ENCODE measurements at regions not wholly inside any gene's neighbourhood (a gene's known extent, or its start where the extent isn't known, plus 50 kb on each side); places are given as distances from the start of the nearest gene placed in this dataset.

- Histone ChIP-seq H3K79me2 (ENCODE audit: low read depth) (no peaks in the 10 kb centered on the region), H3K4me2 (no peak overlapping the region), H3K4me1 (replicated peaks; ENCODE audit: insufficient read depth) (no peaks in the 10 kb centered on the region), H3F3A (ENCODE audit: insufficient read depth, low read depth) (no peaks in the 10 kb centered on the region), H3K9me3 (ENCODE audit: insufficient read depth, low read depth) (no peaks in the 10 kb centered on the region), H3K27me3 (ENCODE audit: insufficient read depth, low read depth) (peaks cover 8% of the 10 kb centered on the region; the same call in 1 of the 2 replicates), H4K20me1 (ENCODE audit: insufficient read depth) (no peaks in the 10 kb centered on the region), H3K4me3 (no peak overlapping the region), H2AFZ (no peak overlapping the region), H3K27ac (no peak overlapping the region), H3K36me3 (ENCODE audit: low read depth) (no peaks in the 10 kb centered on the region), H3K9me2 (ENCODE audit: insufficient read depth) (no peaks in the 10 kb centered on the region)
- intact Hi-C loops (cut with micrococcal nuclease; ENCODE audit: unreplicated experiment) = no loop called here
- no TSS peak for BruUV-seq (replicated peaks)
- TF ChIP-seq EZH2 (IDR thresholded peaks at IDR 0.05; ENCODE audit: low read depth) (no peak), CTCF (conservative IDR thresholded peaks at IDR 0.05) (no peak)
- ChIA-PET POLR2A (ENCODE audit: unreplicated experiment) (no interaction called here), CTCF (no interaction called here)
- DNase-seq = no peak
Measured at GRCh38 chr19:27851543-27852060, 1361.3 kb downstream of the UQCRFS1 start.

GRCh38 chr19:27851002-27851481 lies 1361.9 kb downstream of the UQCRFS1 start:
- no TSS peak for BruUV-seq (replicated peaks)

GRCh38 chr19:27846944-27847343 lies 1366.0 kb downstream of the UQCRFS1 start:
- H3K79me2 ChIP-seq (ENCODE audit: low read depth) = no peaks in the 10 kb centered on the region
- TF ChIP-seq CTCF (conservative IDR thresholded peaks at IDR 0.05) (no peak), EZH2 (IDR thresholded peaks at IDR 0.05; ENCODE audit: low read depth) (no peak)
- no peak overlapping the region for H3K27ac ChIP-seq
- no peaks in the 10 kb centered on the region for H3K36me3 ChIP-seq (ENCODE audit: low read depth)
- intact Hi-C loops (cut with micrococcal nuclease; ENCODE audit: unreplicated experiment) = no loop called here
- ChIA-PET POLR2A (ENCODE audit: unreplicated experiment) (no interaction called here), CTCF (no interaction called here)
- no peaks in the 10 kb centered on the region for H3F3A ChIP-seq (ENCODE audit: insufficient read depth, low read depth)
- H3K9me3 ChIP-seq (ENCODE audit: insufficient read depth, low read depth) = no peaks in the 10 kb centered on the region
- no TSS peak for BruUV-seq (replicated peaks)
- H3K9me2 ChIP-seq (ENCODE audit: insufficient read depth) = no peaks in the 10 kb centered on the region
- no peaks in the 10 kb centered on the region for H4K20me1 ChIP-seq (ENCODE audit: insufficient read depth)
- H3K4me1 ChIP-seq (replicated peaks; ENCODE audit: insufficient read depth) = no peaks in the 10 kb centered on the region
- no peak overlapping the region for H3K4me3 ChIP-seq
- H2AFZ ChIP-seq = no peak overlapping the region
- H3K4me2 ChIP-seq = no peak overlapping the region
- DNase-seq = no peak
- H3K27me3 ChIP-seq (ENCODE audit: insufficient read depth, low read depth) = peaks cover 14% of the 10 kb centered on the region; the same call in 1 of the 2 replicates

More at GRCh38 chr19:27851002-27851481, 1361.9 kb downstream of the UQCRFS1 start:
- Histone ChIP-seq H3K27me3 (ENCODE audit: insufficient read depth, low read depth) (peaks cover 10% of the 10 kb centered on the region; the same call in 1 of the 2 replicates), H3K4me2 (no peak overlapping the region), H3K4me1 (replicated peaks; ENCODE audit: insufficient read depth) (no peaks in the 10 kb centered on the region), H4K20me1 (ENCODE audit: insufficient read depth) (no peaks in the 10 kb centered on the region), H3K4me3 (no peak overlapping the region), H3K79me2 (ENCODE audit: low read depth) (no peaks in the 10 kb centered on the region), H3K9me3 (ENCODE audit: insufficient read depth, low read depth) (no peaks in the 10 kb centered on the region), H3K9me2 (ENCODE audit: insufficient read depth) (no peaks in the 10 kb centered on the region), H3F3A (ENCODE audit: insufficient read depth, low read depth) (no peaks in the 10 kb centered on the region), H2AFZ (no peak overlapping the region), H3K36me3 (ENCODE audit: low read depth) (no peaks in the 10 kb centered on the region), H3K27ac (no peak overlapping the region)
- no peak for DNase-seq
- TF ChIP-seq EZH2 (IDR thresholded peaks at IDR 0.05; ENCODE audit: low read depth) (no peak), CTCF (conservative IDR thresholded peaks at IDR 0.05) (no peak)
- CTCF ChIA-PET = no interaction called here
- intact Hi-C loops (cut with micrococcal nuclease; ENCODE audit: unreplicated experiment) = no loop called here
- POLR2A ChIA-PET (ENCODE audit: unreplicated experiment) = no interaction called here

Measured in PC-9 (cell line).